ENCODE measurements at regions not wholly inside any gene's neighbourhood (a gene's known extent, or its start where the extent isn't known, plus 50 kb on each side); places are given as distances from the start of the nearest gene placed in this dataset.

DNA sequence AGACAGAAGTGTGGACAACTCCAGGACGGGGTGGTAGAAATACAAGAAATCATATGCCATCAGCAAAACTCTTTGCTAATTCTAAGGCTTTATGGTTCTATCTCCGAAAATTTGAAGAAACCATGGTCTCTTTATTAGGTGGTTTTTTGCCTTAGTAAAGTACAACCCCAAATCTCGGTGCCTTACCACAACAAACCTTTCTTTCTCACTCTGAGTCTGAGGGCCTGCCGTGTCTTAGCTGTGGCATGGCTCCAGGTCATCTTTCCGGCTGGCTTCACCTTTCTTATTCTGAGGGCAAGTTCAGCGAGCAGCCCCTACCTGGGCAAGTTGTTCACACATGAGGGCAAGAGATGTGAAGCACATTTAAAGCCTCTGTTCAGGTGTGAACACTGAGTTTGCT, 280.6 kb downstream of the TTLL7 start:
- no peak for DNase-seq

GRCh38 chr1:83717785-83718184, 281.1 kb downstream of the TTLL7 start:
- DNase-seq, result no peak

DNA sequence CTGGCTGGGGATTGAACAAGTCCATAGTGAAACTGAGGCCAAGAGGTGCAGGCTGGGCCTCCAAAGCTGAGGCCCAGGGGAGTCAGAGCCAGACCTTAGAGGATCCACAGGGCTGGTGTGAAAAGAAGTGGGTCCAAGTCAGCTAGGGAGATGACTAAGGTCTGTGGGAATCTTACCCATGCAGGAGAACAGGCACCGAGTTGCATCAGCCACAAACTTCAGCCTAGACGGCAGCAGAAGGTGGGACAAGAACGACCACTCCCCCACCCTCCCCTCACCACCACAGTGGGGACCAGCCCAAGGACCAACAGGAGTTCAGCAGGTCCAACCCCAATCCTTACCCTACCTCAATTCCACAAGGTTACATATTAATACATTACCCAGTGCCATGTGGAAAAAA, 282.3 kb downstream of the TTLL7 start:
- DNase-seq, result no peak

DNA sequence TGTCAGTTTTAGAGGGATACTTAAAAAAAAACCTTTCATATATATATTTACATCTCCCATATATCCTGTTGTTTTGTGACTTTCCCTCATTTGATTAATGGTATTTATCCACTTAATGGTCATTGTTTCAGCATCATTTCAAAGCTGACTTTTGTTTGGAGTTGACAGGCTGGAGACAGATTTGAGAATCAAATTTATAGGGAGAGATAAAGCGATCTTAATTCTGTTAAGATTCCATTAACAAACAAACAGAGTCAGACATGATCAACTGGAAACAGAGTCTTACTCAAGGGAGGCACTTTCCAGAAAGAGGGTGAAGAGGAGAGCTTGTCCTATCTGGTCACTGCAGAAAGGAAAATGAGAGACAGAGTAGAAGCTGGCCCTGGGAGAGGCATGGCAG, 283.4 kb downstream of the TTLL7 start:
- DNase-seq, result no peak

DNA sequence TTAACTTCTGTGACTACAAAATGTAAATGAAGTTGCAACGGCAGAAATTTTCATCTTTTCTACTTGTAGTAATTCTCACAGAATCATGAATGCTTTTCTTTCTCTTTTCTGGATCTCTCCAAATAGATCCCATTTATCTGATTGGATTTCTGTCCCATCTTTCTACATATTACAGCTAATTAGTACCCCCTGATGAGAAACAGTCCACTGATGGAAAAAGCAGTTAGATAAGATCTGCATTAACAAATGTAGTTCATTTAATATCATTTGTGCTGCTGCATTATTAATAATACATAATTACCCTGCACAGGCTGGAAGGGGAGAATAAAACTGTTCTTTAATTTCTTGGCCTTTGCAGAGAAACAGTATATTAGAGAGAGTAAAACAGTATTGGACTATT, 289.3 kb downstream of the TTLL7 start:
- no peak for DNase-seq

DNA sequence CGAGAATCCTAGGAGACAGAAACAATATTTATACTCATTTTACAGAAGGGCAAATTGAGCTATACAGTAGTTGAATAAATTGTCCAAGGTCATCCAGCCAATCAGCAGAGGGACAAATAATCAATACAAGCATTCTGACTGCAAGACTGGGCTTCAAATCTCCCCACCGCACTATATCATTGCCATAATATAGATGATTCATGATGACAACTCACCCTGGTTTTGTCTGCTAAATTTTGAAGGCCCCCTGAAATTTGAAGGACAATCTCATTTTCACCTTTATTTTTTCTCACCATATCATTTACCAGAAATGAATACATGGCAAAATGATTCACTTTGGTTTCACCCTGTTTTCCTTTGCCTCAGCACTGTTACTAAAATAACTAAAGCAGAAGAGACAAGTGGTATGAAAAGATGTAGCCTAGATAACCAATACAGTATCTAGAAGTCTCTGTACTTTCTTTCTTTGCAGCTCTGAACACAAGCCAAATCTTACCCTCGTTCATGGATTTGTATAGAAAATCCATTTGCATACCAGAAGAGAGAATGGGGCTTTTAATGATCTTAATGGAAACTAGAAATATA, 292.5 kb downstream of the TTLL7 start:
- DNase-seq, result no peak

DNA sequence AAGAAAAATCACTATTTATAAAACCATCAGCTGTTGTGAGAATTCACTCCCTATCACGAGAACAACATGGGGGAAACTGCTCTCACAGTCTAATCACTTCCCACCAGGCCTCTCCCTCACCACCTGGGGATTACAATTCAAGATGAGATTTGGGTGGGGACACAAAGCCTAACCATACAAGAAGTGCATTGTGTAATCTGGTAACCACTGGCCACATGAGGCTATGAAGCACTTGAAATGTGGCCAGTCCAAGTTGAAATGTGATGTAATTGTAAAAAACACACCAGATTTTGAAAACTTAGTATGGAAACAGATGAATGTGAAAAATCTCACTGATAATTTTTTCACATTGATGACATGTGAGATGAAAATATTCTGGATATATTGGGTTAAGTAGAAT, 293.8 kb downstream of the TTLL7 start:
- peak; percentile 68 for DNase-seq

DNA sequence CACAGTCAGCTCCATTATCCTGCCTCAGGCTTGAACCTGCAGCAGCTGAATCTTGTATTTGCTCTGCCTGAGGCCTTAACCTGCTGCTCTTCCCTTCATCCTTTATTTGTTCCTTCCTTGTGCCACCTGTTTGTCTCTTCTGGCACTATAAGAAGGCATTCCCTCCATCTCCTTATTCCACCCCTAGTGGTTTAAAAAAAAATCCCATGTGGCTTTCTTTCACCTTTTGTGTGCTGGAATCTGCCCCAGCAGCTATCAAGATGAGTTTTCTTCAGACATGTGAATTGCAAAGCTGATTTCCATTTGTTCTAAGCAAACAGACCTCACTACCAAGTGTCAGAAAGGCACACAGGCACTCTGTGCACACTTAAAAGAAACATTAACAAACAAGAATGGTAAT, 294.6 kb downstream of the TTLL7 start:
- DNase-seq, result no peak

GRCh38 chr1:83702356-83702755, 296.6 kb downstream of the TTLL7 start:
- DNase-seq, result no peak

DNA sequence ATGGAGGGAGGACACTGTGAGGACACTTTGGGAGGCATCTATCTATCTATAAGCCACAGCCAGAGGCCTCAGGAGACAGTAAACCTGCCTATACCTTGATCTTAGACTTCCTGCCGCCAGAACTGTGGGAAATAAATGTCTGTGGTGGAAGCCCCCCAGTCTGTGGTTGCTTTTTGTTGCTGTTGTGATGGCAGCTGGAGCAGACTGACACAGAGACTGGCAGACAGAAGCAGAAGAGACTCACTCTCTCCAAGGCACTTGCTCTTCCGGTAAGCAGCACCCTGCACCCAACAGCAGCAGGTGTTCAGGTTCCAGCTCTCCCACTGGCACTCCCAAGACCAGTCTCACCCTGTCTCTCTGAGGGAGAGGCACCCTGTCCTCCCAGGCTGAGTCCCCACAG, 297.6 kb downstream of the TTLL7 start:
- no peak for DNase-seq

- DNase-seq, result peak; percentile 6
Measured at GRCh38 chr1:83698644-83699043, 300.3 kb downstream of the TTLL7 start.

DNA sequence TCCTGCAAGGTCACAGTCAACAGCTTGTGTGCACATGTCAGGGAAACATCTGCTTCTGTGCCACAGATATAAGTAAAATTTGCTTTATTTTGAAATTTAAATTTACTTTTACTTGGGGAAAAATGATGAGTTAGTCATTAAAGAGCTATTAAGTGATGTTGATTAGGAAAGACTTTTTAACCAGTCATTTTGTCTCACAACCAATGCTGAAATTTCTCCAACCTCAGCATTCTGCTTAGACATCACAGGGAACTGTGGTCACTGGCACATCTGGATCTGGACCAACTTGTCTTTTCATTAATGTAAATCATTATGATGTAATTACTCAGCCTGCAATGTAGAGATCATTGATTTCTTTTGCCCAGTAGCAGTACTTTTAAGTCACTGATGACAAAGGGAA, 301.0 kb downstream of the TTLL7 start:
- no peak for DNase-seq

DNA sequence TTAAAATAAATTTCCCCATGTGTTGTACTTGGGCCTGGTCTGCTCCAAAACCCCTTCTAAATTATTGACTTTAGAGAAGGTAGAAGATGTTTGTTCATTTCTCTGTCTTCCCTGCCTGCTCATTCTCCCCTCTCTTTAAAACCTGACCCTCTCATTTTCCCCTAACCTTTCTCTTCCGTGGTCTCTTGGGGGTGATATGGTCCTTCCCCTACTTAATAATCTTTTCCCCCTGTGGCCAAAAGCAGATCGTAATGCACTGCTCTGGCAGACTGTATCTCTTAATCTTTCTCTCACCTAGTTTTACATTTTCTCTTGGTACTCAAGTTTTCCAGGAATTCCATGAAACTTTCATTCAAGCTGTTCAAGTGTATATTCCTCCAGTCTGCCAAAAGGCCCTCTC, 301.7 kb downstream of the TTLL7 start:
- no peak for DNase-seq

DNA sequence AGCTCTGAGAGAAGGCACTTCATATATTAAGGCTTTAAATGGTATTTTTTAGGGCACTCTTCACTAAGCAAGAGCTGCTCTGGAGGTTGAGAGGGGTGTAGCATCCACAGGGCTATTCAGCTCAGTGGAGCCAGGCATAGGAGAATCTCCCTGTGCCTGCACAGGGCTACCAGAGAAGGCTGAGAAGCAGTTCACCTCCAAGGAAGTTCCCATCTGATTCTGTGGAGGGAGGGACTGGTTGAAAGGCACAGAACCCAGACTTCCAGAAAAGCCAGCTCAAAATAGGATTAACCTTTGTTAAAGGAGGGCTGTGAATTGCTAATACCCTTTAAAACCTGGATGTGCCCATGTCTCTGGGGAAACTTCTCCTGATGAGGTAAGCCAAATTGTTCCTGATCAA, 304.5 kb downstream of the TTLL7 start:
- DNase-seq, result no peak

DNA sequence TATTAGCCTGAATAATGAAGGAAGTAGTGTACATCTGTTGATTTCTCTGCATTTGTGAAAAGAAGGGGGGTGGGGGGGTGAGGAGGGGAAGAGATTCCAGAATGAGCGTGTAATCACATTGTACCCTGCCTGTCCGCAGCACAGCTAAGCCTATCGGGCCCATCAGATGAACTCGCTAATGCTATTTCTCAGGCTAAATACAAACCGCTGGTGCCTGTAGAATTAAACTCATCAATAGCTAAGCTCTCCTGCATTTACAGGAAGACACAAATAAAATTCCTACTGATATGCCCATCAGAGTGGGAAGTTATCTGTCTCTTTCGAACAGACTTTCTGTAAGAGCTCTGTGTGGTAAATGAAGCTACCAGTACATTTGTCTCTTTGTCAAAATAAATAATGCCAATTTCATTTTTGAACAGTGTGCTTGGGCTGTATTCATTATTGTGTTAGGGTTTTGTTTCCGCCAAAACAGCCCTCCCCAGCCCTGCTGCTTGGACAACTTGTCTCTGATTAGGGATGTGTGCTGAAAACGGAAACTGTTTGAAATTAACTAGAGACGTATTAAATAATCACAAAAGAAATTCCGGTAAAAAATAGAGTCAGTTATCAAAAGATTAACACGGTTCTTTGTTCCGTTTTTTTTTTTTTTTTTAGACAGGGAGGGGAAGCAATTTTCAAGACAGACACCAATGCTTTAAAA, 305.4 kb downstream of the TTLL7 start:
- DNase-seq, result no peak

- DNase-seq, result no peak
Measured at GRCh38 chr1:83692524-83693381, 306.2 kb downstream of the TTLL7 start.

DNA sequence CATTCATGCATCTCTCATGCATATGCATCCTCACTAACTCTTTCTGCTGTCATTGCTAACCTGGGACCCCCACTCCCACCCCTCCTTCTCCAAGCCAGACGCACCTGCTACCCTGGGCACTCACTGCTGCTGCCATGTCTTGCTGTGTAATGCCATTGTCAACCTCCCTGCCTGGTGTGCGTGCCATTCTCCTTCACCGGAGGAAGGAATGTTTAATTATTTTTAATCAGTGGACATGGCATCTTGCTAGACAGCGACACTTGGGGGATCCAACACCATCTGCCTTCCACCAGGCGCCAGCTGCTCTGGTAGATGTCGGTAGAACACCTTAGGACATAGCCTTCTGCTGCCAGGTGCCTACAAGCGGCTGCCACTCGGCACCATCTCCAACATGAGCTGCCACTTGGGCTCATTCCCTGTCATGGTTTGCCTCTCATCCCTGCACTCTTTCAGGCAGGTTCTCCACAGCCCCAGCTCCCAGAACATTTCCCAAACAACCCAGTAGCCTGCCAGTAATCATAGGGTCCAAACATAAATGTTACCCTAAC, 306.9 kb downstream of the TTLL7 start:
- DNase-seq, result no peak

GRCh38 chr1:83689921-83690868, 308.7 kb downstream of the TTLL7 start:
- no peak for DNase-seq

DNA sequence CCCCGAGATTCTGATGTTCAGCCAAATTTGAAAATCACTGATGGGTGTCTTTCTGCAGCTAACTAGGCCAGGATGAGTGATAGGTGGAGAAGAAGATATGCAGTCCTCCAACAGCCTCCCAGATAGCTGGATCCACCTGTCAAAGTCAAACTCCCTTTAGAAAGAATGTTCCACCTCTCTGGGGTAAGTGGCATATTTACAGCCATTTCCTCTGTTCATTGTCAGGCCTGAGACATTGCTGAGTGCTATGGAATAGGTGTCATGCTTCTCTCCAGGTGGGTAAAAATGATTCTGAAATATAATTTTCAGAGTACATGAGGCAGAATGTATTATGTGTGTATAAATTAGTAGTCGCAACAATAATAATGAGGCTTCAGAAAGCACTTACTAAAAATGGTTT, 316.8 kb downstream of the TTLL7 start:
- DNase-seq, result no peak

DNA sequence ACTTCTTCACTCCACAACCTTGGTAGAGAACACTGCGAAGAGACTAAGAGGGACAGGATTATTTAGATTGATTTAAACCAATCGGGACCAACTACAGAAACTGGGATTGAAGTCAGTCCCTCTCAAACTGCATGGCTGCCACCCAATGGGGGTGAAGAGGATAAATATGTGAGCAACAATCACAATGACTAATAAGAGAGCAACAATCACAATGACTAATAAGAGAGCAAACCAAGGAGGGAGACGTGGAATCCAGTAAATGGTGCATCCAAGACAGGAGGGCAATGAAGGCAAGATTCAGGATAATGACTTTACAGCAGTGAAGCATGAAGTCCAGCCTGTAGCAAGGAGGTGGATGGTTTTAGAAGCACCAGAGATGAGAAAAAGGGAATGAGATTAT, 322.8 kb downstream of the TTLL7 start:
- DNase-seq, result no peak

DNA sequence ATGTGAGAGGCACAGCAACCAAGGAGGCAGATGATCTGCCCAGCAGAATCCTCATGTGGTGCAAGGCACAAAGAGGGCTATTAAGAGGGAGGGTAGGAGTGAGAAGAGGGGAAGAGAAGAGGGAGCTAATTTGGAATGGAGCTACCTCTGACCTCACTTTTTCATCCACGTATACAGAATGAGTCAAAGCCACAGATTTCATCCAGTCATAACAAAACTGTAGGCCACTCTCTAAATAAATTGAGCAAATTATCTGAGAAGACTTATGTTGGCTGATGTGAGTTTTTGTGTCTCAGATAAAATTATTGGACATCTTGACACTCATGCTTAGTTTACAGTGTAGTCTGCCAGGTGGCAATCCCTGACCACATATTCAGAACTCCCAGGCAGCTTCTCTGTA, 325.6 kb downstream of the TTLL7 start:
- no peak for DNase-seq

- no peak for DNase-seq
Measured at GRCh38 chr1:83671586-83671985, 327.3 kb downstream of the TTLL7 start.

Data from MV-4-11 (cell line).